OCI-LY7 (cell line): ENCODE measurements at regions not wholly inside any gene's neighbourhood (a gene's known extent, or its start where the extent isn't known, plus 50 kb on each side); places are given as distances from the start of the nearest gene placed in this dataset.

Source experiments
- EZH2phosphoT487 ChIP-seq: fragments of 200-600 bp; sonication (generic); IDR thresholded peaks from 2 replicates; pipeline ENCODE4 v1.6.1; 2018; ENCODE audit warnings: low read depth, borderline replicate concordance, mild to moderate bottlenecking, mixed run types, antibody characterized with exemption, low read length, moderate library complexity, mixed read lengths
- TF ChIP-seq, protein P1 (sequence below): fragments of 200-600 bp; sonication (generic); conservative IDR thresholded peaks from 2 replicates; pipeline ENCODE4 v1.5.1; 2014; ENCODE audit warnings: mild to moderate bottlenecking, antibody characterized with exemption, low read length, moderate library complexity, mixed read lengths

- TF ChIP-seq, protein P1, sequence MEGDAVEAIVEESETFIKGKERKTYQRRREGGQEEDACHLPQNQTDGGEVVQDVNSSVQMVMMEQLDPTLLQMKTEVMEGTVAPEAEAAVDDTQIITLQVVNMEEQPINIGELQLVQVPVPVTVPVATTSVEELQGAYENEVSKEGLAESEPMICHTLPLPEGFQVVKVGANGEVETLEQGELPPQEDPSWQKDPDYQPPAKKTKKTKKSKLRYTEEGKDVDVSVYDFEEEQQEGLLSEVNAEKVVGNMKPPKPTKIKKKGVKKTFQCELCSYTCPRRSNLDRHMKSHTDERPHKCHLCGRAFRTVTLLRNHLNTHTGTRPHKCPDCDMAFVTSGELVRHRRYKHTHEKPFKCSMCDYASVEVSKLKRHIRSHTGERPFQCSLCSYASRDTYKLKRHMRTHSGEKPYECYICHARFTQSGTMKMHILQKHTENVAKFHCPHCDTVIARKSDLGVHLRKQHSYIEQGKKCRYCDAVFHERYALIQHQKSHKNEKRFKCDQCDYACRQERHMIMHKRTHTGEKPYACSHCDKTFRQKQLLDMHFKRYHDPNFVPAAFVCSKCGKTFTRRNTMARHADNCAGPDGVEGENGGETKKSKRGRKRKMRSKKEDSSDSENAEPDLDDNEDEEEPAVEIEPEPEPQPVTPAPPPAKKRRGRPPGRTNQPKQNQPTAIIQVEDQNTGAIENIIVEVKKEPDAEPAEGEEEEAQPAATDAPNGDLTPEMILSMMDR = no peak
- no peak for TF ChIP-seq EZH2phosphoT487
Measured at GRCh38 chr20:48478806-48479585, 348.8 kb downstream of the PREX1 start.
